Activated naive CD8-positive, alpha-beta T cell treated with anti-CD3 and anti-CD28 coated beads, Interleukin-2, amount 50 U/mL, for 24 hours (primary cell): ENCODE measurements at regions not wholly inside any gene's neighbourhood (a gene's known extent, or its start where the extent isn't known, plus 50 kb on each side); places are given as distances from the start of the nearest gene placed in this dataset.

Experiments
- ATAC-seq: fragments of 150-1000 bp; cut with Tn5 transposase; one replicate; pipeline ENCODE4 v1.10.0; 2021
- DNase-seq: peaks from one replicate; pipeline ENCODE4 v3.0.0; 2021
- H3K27ac Mint-ChIP-seq: one replicate; pipeline ENCODE4 v1.8.0; 2021; ENCODE audit warnings: mild to moderate bottlenecking, mixed read lengths
- H3K27me3 Mint-ChIP-seq: one replicate; pipeline ENCODE4 v1.8.0; 2021; ENCODE audit warnings: mixed read lengths
- H3K36me3 Mint-ChIP-seq: one replicate; pipeline ENCODE4 v1.8.0; 2021; ENCODE audit warnings: low read depth, mixed read lengths
- H3K4me1 Mint-ChIP-seq: one replicate; pipeline ENCODE4 v1.8.0; 2021; ENCODE audit warnings: mixed read lengths
- H3K4me3 Mint-ChIP-seq: one replicate; pipeline ENCODE4 v1.8.0; 2021; ENCODE audit warnings: mild to moderate bottlenecking, moderate library complexity, mixed read lengths
- H3K9me3 Mint-ChIP-seq: one replicate; pipeline ENCODE4 v1.8.0; 2021; ENCODE audit warnings: mixed read lengths

GRCh38 chr6:2557181-2557720 is 193.5 kb downstream of the MYLK4 start:
- Mint-ChIP-seq H3K27ac (no peak overlapping the region), H3K4me3 (no peak overlapping the region), H3K9me3 (no peaks in the 10 kb centered on the region), H3K36me3 (no peaks in the 10 kb centered on the region), H3K4me1 (no peaks in the 10 kb centered on the region), H3K27me3 (peaks cover 45% of the 10 kb centered on the region)
- ATAC-seq: no peak
- no peak for DNase-seq

- Mint-ChIP-seq H3K27ac (no peak overlapping the region), H3K4me3 (no peak overlapping the region), H3K36me3 (no peaks in the 10 kb centered on the region), H3K27me3 (peaks cover 41% of the 10 kb centered on the region), H3K4me1 (no peaks in the 10 kb centered on the region), H3K9me3 (no peaks in the 10 kb centered on the region)
- ATAC-seq: no peak
- DNase-seq: no peak
Observed at GRCh38 chr6:2556761-2557160, 194.0 kb downstream of the MYLK4 start.

GRCh38 chr6:2554651-2555260 is 196.0 kb downstream of the MYLK4 start:
- no peaks in the 10 kb centered on the region for H3K36me3 Mint-ChIP-seq
- ATAC-seq: no peak
- H3K9me3 Mint-ChIP-seq: no peaks in the 10 kb centered on the region
- no peaks in the 10 kb centered on the region for H3K4me1 Mint-ChIP-seq
- peaks cover 44% of the 10 kb centered on the region for H3K27me3 Mint-ChIP-seq
- no peak overlapping the region for H3K27ac Mint-ChIP-seq
- no peak for DNase-seq
- no peak overlapping the region for H3K4me3 Mint-ChIP-seq

GRCh38 chr6:2552526-2553154 is 198.1 kb downstream of the MYLK4 start:
- peaks cover 3% of the 10 kb centered on the region for H3K9me3 Mint-ChIP-seq
- H3K27me3 Mint-ChIP-seq: peaks cover 54% of the 10 kb centered on the region
- ATAC-seq (no peak), DNase-seq (no peak)
- H3K36me3 Mint-ChIP-seq: no peaks in the 10 kb centered on the region
- no peaks in the 10 kb centered on the region for H3K4me1 Mint-ChIP-seq
- no peak overlapping the region for H3K27ac Mint-ChIP-seq
- no peak overlapping the region for H3K4me3 Mint-ChIP-seq

GRCh38 chr6:2551705-2552104 is 199.0 kb downstream of the MYLK4 start:
- DNase-seq: no peak
- Mint-ChIP-seq H3K27me3 (peaks cover 61% of the 10 kb centered on the region), H3K4me3 (no peak overlapping the region), H3K4me1 (no peaks in the 10 kb centered on the region), H3K27ac (no peak overlapping the region), H3K36me3 (no peaks in the 10 kb centered on the region), H3K9me3 (peaks cover 3% of the 10 kb centered on the region)
- no peak for ATAC-seq

- H3K4me3 Mint-ChIP-seq: no peak overlapping the region
Observed at GRCh38 chr6:2550247-2550646, 200.5 kb downstream of the MYLK4 start.

GRCh38 chr6:2549834-2550233 is 200.9 kb downstream of the MYLK4 start:
- Mint-ChIP-seq H3K9me3 (peaks cover 3% of the 10 kb centered on the region), H3K4me3 (no peak overlapping the region), H3K36me3 (no peaks in the 10 kb centered on the region), H3K27me3 (peaks cover 69% of the 10 kb centered on the region), H3K27ac (no peak overlapping the region), H3K4me1 (no peaks in the 10 kb centered on the region)
- ATAC-seq (no peak), DNase-seq (no peak)

More at GRCh38 chr6:2550247-2550646, 200.5 kb downstream of the MYLK4 start:
- H3K4me1 Mint-ChIP-seq: no peaks in the 10 kb centered on the region
- H3K27ac Mint-ChIP-seq: no peak overlapping the region
- no peak for DNase-seq
- ATAC-seq: no peak
- H3K9me3 Mint-ChIP-seq: peaks cover 3% of the 10 kb centered on the region
- no peaks in the 10 kb centered on the region for H3K36me3 Mint-ChIP-seq
- H3K27me3 Mint-ChIP-seq: peaks cover 69% of the 10 kb centered on the region

- peaks cover 3% of the 10 kb centered on the region for H3K9me3 Mint-ChIP-seq
- no peak for ATAC-seq
- DNase-seq: no peak
- no peaks in the 10 kb centered on the region for H3K36me3 Mint-ChIP-seq
- H3K4me1 Mint-ChIP-seq: peaks cover 12% of the 10 kb centered on the region
- H3K27ac Mint-ChIP-seq: no peak overlapping the region
- H3K4me3 Mint-ChIP-seq: no peak overlapping the region
- H3K27me3 Mint-ChIP-seq: peaks cover 76% of the 10 kb centered on the region
Observed at GRCh38 chr6:2547355-2547754, 203.4 kb downstream of the MYLK4 start.

GRCh38 chr6:2546901-2547300 is 203.8 kb downstream of the MYLK4 start:
- H3K4me3 Mint-ChIP-seq: no peak overlapping the region
- no peak overlapping the region for H3K27ac Mint-ChIP-seq
- no peaks in the 10 kb centered on the region for H3K36me3 Mint-ChIP-seq
- peaks cover 3% of the 10 kb centered on the region for H3K9me3 Mint-ChIP-seq
- DNase-seq (no peak), ATAC-seq (no peak)
- peaks cover 17% of the 10 kb centered on the region for H3K4me1 Mint-ChIP-seq
- peaks cover 80% of the 10 kb centered on the region for H3K27me3 Mint-ChIP-seq

GRCh38 chr6:2545383-2546038 is 205.2 kb downstream of the MYLK4 start:
- Mint-ChIP-seq H3K4me1 (peaks cover 17% of the 10 kb centered on the region), H3K36me3 (no peaks in the 10 kb centered on the region), H3K27me3 (peaks cover 83% of the 10 kb centered on the region)

GRCh38 chr6:2543321-2543720 is 207.4 kb downstream of the MYLK4 start:
- Mint-ChIP-seq H3K4me3 (no peak overlapping the region), H3K27ac (peak overlapping the region; percentile 80)

More at GRCh38 chr6:2545383-2546038, 205.2 kb downstream of the MYLK4 start:
- Mint-ChIP-seq H3K4me3 (no peak overlapping the region), H3K9me3 (peaks cover 3% of the 10 kb centered on the region), H3K27ac (no peak overlapping the region)
- no peak for ATAC-seq
- no peak for DNase-seq

GRCh38 chr6:2542858-2543218 is 207.9 kb downstream of the MYLK4 start:
- H3K27me3 Mint-ChIP-seq: peaks cover 78% of the 10 kb centered on the region
- peak overlapping the region; percentile 80 for H3K27ac Mint-ChIP-seq
- peak overlapping the region; percentile 45 for H3K4me3 Mint-ChIP-seq
- no peaks in the 10 kb centered on the region for H3K36me3 Mint-ChIP-seq
- DNase-seq (peak; percentile 29), ATAC-seq (peak; percentile 88)
- no peaks in the 10 kb centered on the region for H3K9me3 Mint-ChIP-seq
- H3K4me1 Mint-ChIP-seq: peaks cover 17% of the 10 kb centered on the region

More at GRCh38 chr6:2543321-2543720, 207.4 kb downstream of the MYLK4 start:
- no peak for DNase-seq
- Mint-ChIP-seq H3K4me1 (peaks cover 17% of the 10 kb centered on the region), H3K9me3 (peaks cover under 1% of the 10 kb centered on the region), H3K27me3 (peaks cover 78% of the 10 kb centered on the region), H3K36me3 (no peaks in the 10 kb centered on the region)
- ATAC-seq: no peak

GRCh38 chr6:2542101-2542857 is 208.4 kb downstream of the MYLK4 start:
- no peaks in the 10 kb centered on the region for H3K36me3 Mint-ChIP-seq
- peaks cover 17% of the 10 kb centered on the region for H3K4me1 Mint-ChIP-seq
- H3K27me3 Mint-ChIP-seq: peaks cover 81% of the 10 kb centered on the region
- H3K4me3 Mint-ChIP-seq: no peak overlapping the region
- no peak for ATAC-seq
- peak overlapping the region; percentile 80 for H3K27ac Mint-ChIP-seq
- no peak for DNase-seq
- H3K9me3 Mint-ChIP-seq: no peaks in the 10 kb centered on the region

- Mint-ChIP-seq H3K4me3 (no peak overlapping the region), H3K36me3 (no peaks in the 10 kb centered on the region), H3K27me3 (peaks cover 76% of the 10 kb centered on the region), H3K9me3 (no peaks in the 10 kb centered on the region), H3K27ac (no peak overlapping the region), H3K4me1 (no peaks in the 10 kb centered on the region)
- DNase-seq (no peak), ATAC-seq (no peak)
Observed at GRCh38 chr6:2536451-2536850, 214.3 kb downstream of the MYLK4 start.
